OCI-M2 (cell line): ENCODE measurements at regions not wholly inside any gene's neighbourhood (a gene's known extent, or its start where the extent isn't known, plus 50 kb on each side); places are given as distances from the start of the nearest gene placed in this dataset.

ENCODE experiments used
- DNase-seq: peaks from one replicate; lab custom pipeline; 2025; ENCODE audit not compliant: unreplicated experiment; lab: John Stamatoyannopoulos, UW

DNA sequence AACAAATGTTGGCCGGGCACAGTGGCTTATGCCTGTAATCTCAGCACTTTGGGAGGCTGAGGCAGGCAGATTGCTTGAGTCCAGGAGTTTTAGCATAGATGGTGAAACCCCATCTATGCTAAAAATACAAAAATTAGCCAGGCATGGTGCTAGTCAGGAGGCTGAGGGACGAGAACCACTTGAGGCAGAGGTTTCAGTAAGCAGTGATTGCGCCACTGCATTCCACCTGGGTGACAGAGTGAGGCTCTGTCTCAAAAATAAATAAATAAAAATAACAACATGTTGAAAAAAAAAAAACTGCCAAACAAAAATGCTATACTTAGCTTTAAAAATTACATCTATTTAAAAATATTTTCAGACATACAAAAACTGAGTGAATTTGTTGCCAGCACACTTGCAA is 374.2 kb upstream of the SMIM31 start:
- no peak for DNase-seq

GRCh38 chr4:164381859-164382258 is 372.1 kb upstream of the SMIM31 start:
- no peak for DNase-seq

DNA sequence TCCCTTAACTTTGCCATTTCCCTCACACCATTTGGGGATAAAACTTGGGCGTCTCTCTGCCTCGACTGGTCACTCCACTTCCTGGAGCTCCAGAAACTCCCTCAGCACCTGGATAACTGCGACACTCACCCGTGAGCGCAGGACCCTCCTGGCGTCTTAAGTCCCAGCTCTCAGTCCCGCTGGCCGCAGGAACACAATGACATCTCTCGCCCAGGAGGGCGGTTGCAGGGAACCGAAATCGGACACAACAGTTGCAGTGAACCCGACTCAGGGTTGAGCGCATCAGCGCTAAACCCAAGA is 370.9 kb upstream of the SMIM31 start:
- DNase-seq, result no peak

DNA sequence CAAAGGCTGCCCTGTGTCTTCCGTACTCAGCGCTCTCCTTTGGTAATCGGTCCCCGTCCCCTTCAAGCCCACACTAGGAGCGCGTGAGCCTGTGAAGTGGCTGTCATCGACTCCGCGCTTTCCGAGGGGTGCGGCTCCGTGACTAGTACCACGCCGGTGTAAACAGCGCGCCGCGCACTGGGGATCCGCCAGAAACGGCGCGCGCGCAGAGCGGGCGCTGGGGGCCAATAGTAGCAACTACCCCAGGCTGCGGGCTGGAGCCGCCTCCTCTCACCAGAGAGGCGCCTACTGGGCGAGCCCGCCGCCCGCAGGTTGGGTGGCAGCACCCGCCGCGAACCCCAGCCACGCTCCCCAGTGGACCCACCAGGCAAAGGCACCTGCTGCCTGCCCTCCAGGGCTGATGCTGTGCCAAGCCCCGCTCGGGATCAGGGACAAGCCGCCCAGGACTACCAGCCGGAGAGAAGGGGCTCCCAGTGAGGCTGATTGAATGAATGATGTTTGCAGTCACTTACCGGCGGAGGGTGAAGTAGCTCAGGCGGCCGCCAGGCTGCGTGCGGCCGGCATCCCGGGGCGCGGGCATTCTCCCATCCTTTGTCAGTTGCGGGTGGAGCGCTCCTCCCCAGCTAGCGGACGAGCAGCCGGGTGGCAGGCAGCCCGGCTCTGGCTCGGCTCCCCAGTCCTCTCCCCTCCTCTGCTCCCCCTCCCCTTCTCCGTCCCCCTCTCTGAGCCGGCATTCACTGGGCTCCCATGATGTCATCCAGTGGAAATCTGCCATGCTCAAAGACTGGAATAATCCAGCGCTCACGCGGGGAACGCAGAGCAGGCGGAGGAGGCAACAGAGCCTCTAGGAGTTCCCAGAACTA is 370.3 kb upstream of the SMIM31 start:
- no peak for DNase-seq

DNA sequence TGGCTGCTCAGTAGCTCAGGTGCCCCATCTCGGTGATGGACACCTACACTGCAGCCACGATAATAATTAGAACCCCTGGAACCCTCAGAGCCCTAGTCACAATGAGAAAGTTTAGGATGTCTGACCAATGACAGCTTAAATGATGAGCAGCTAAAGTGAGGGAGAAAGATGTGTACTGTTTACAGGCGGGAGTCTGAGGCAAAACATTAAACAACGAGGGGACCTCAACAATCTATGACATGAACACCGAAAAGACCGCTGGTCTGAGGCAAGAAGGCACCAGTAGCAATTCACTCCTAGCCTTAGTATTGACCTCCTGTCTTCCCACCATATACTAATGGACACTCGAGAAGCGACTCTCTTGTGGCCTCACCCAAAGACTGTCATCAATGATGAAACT is 369.5 kb upstream of the SMIM31 start:
- no peak for DNase-seq

- no peak for DNase-seq
Observed at GRCh38 chr4:164396439-164396838, 357.5 kb upstream of the SMIM31 start.

DNA sequence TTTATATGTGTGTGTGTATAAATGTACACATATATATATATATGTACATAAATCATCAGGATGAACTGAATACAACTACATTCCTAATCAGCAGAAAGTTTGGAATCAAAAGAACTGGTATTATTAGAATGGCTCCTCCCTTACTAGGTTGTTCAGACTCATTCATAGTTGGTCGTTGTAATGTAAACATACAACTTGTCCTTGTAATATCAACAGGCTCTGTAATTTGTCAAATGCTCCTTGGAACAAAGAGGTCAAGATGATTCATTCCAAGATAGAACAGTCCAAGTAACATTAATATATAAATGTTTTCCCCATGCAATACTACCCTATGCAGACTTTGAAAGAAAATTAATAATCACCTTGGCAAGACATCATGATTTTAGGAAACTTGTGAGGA is 351.4 kb upstream of the SMIM31 start:
- no peak for DNase-seq

DNA sequence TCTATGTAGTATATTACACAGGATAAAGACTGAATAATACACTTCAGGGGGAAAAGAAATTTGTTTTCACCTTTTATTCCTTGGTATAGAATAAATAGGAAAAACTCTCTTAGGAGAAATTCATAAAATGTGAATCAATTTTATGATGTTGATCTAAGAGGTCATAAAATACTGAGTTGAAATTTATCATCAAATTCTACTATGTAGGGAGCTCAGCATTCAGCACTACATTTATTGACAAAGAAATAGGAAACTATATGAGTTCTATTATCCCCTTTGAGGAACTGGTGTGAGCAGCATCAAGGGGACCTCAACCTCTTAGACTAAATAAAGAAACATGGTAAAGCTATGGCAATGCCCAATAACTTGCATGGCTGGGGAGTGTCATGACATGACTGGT is 348.2 kb upstream of the SMIM31 start:
- no peak for DNase-seq

GRCh38 chr4:164408831-164409230 is 345.1 kb upstream of the SMIM31 start:
- no peak for DNase-seq

GRCh38 chr4:164410401-164410800 is 343.5 kb upstream of the SMIM31 start:
- DNase-seq, result no peak

DNA sequence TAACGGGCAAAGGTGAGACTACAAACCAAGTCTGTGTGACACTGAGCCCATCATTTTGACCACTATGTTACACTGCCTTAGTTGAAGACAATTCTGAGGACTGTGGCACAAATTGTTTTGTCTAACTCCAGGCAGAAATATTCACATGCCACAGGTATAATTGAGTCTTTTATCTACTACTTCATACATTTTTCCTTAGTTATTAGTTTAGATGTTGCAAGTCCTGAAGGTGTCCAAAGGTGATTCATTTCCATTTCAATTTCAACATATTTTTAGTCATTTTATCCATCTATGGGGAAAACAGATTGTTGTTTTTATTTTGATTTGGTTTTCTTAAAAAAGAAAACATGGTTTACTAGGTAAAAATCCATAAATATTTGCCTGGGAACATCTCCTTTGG is 341.7 kb upstream of the SMIM31 start:
- no peak for DNase-seq

- no peak for DNase-seq
Observed at GRCh38 chr4:164413743-164414142, 340.2 kb upstream of the SMIM31 start.

- no peak for DNase-seq
Observed at GRCh38 chr4:164423819-164424218, 330.1 kb upstream of the SMIM31 start.

DNA sequence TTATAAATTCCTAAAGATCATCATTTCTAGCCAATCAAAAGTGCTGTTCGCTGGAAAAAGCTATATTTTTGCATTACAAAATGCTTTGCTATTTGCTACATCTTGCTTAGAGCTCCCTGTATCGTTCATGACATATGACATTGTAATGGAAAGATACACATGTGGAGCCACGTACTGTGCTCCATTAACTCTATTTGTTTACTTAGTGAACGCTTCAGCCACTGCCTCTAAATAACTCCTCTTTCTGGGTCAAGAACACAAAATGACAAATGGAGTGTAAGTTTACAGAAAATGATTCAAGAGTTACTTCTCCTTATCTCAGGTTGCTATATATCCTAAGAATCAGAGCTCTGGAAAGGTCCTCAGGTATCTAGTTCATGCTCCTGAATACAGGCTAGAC is 329.1 kb upstream of the SMIM31 start:
- DNase-seq, result no peak

GRCh38 chr4:164428561-164428960 is 325.4 kb upstream of the SMIM31 start:
- no peak for DNase-seq

- no peak for DNase-seq
Observed at GRCh38 chr4:164438321-164438720, 315.6 kb upstream of the SMIM31 start.

DNA sequence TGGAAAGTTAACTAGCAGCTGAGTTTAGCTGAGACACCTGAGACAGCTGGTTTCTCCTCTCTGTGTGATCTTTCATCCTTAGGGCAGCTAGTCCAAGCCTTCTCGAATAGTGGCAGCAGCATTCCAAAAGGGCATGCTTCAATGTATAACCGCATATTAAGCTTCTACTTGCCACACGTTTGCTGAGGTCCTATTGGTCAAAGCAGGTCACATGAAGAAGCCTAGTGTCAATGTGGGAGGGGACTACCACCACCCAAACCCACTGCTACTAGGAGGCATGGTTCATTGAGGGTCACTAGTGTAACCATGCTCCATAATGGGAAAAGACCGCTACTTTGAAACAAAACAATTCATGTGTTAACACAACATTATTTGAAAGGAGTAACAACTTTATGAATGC is 314.9 kb upstream of the SMIM31 start:
- no peak for DNase-seq

GRCh38 chr4:164440199-164440598 is 313.7 kb upstream of the SMIM31 start:
- DNase-seq, result no peak

DNA sequence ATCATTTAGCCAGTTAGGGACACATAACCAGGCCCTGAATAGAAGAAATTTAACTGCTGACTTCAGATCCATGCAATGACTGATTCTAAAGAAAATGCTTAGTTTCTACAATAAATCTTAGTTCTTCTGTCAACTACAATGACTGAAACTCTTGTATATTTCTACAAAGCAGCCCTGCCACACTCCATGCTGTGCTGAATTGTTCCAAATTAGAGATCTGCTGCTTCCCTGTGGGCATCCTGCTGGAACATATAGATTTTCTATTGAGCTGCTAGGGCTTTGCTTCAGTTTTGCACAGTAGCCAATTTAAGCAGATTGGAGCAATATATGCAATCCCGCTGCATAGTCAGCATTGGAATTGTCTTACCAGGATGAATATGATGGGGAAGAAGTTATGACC is 312.8 kb upstream of the SMIM31 start:
- no peak for DNase-seq

DNA sequence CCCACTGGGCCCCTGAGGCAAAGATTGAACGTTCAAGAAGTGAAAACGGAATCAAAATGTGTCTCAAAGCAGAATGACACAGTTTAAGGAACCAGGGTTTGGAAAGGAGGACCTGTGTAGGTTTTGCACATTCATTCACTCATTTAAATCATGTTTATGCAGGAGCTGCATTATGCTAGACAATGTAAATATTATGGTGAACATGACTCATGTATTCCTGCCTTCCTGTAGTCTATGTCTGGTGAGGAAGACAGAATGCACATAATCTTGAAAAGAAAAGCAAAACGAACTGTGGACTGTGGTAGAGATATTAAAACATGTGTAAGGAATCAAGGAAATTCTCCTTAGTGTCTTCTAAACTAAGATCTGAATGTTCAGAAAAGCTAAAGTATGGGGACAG is 311.8 kb upstream of the SMIM31 start:
- no peak for DNase-seq

DNA sequence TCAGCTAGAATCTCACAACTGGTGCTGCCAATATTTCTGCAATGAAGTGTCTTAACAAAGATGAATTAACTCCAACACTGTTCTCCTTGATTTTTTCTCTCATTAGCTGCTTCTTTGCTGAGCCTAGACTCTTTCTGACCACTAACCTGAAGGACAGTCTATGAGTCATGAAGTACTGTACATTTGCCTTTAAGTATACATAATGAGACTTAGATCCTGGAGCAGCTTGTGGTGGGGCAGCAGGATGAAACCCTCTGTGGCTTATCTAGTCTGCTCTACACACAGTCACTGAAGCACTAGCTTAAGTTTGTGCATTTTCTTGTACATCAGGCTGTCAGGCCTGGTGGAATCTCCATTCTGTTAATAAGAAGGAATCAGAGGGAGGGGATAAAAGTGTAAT is 307.4 kb upstream of the SMIM31 start:
- DNase-seq, result no peak

- no peak for DNase-seq
Observed at GRCh38 chr4:164461901-164462300, 292.0 kb upstream of the SMIM31 start.

- no peak for DNase-seq
Observed at GRCh38 chr4:164462471-164462870, 291.5 kb upstream of the SMIM31 start.
